Smooth muscle cell (in vitro differentiated cells): ENCODE measurements at regions not wholly inside any gene's neighbourhood (a gene's known extent, or its start where the extent isn't known, plus 50 kb on each side); places are given as distances from the start of the nearest gene placed in this dataset.

ENCODE experiments used
- DNase-seq: peaks from one replicate; lab custom pipeline; 2025; ENCODE audit not compliant: unreplicated experiment; lab: John Stamatoyannopoulos, UW
- H2AFZ ChIP-seq: fragments of 200-600 bp; sonication (generic); 2 replicates; pipeline ENCODE4 v1.6.0; 2016; ENCODE audit warnings: antibody characterized with exemption, low read depth, mild to moderate bottlenecking
- H3F3A ChIP-seq: fragments of 200-600 bp; sonication (generic); 2 replicates; pipeline ENCODE4 v1.6.0; 2017; ENCODE audit warnings: antibody characterized with exemption, low read depth
- H3K27ac ChIP-seq: fragments of 200-600 bp; sonication (generic); 2 replicates; pipeline ENCODE4 v1.5.1; 2016; ENCODE audit warnings: low read depth, mild to moderate bottlenecking
- H3K27me3 ChIP-seq: fragments of 200-600 bp; sonication (generic); 2 replicates; pipeline ENCODE4 v1.6.1; 2016; ENCODE audit warnings: low read depth, mild to moderate bottlenecking
- H3K36me3 ChIP-seq: fragments of 200-600 bp; sonication (generic); 2 replicates; pipeline ENCODE4 v1.5.1; 2016; ENCODE audit warnings: low read depth
- H3K4me1 ChIP-seq: fragments of 200-600 bp; sonication (generic); 2 replicates; pipeline ENCODE4 v1.5.1; 2016; ENCODE audit warnings: low read depth
- H3K4me2 ChIP-seq: fragments of 200-600 bp; sonication (generic); 2 replicates; pipeline ENCODE4 v1.6.0; 2016; ENCODE audit warnings: mild to moderate bottlenecking
- H3K4me3 ChIP-seq: fragments of 200-600 bp; sonication (generic); 2 replicates; pipeline ENCODE4 v1.5.1; 2016; ENCODE audit warnings: mild to moderate bottlenecking
- H3K79me2 ChIP-seq: fragments of 200-600 bp; sonication (generic); 2 replicates; pipeline ENCODE4 v1.6.0; 2016; ENCODE audit warnings: low read depth, mild to moderate bottlenecking
- H3K9ac ChIP-seq: fragments of 200-600 bp; sonication (generic); 2 replicates; pipeline ENCODE4 v1.6.0; 2016; ENCODE audit warnings: low read depth
- H3K9me3 ChIP-seq: fragments of 200-600 bp; sonication (generic); replicated peaks from 2 replicates; pipeline ENCODE4 v1.5.1; 2016; ENCODE audit warnings: low read depth
- H4K20me1 ChIP-seq: fragments of 200-600 bp; sonication (generic); 2 replicates; pipeline ENCODE4 v1.6.0; 2016; ENCODE audit warnings: low read depth
- CTCF ChIP-seq: fragments of 200-600 bp; sonication (generic); IDR thresholded peaks from 2 replicates; pipeline ENCODE4 v1.5.1; 2017; ENCODE audit warnings: borderline replicate concordance, mild to moderate bottlenecking, antibody characterized with exemption; ENCODE audit not compliant: insufficient read depth, poor library complexity, severe bottlenecking
- WGBS: methylation state at CpG from one replicate; pipeline ENCODE4 v1.1.7; 2016; ENCODE audit warnings: low lambda C conversion rate; 5-methylcytosine and 5-hydroxymethylcytosine counted together

DNA sequence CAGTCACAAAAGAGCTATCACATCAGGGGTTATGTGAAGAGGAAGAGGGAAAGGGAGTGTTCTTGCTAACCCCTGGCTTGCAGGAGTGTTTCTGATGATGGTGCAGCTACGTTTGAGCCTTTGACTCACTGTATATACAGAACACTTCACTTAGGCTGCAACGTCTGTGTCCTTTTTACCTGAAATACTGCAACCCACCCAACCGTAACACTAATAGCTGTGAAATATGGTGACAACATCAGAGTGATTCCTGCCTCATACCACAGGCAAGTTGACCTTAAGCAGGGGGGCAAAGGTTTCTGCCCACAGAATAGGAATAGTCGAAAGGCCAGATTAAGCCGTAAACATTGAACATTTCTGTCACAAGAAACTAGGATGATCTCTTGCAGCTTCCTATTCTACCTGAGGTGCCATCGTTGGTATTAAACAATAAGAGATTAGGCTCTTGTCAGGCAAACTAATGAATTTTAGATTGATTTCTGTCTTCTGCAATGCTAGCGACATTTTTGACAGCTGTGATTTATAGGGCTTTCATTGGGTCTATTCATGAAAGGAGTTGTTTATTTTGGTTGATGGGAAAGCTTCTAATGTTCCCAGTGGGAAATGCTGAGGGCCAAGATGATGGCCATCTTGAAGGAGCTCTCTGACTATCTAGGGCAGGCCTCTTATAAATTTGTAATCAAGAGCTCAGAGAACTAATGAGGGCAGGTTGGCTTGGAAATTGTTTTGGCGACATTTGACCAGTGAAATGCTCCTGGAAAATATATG lies 316.8 kb downstream of the PIK3C3 start:
- no peaks in the 10 kb centered on the region for H3K4me1 ChIP-seq
- no peaks in the 10 kb centered on the region for H3K9me3 ChIP-seq
- H3K9ac ChIP-seq = no peak overlapping the region
- no peaks in the 10 kb centered on the region for H3K79me2 ChIP-seq
- no peak for TF ChIP-seq CTCF
- no peak overlapping the region for H2AFZ ChIP-seq
- no peak overlapping the region for H3K4me3 ChIP-seq
- no peaks in the 10 kb centered on the region for H4K20me1 ChIP-seq
- WGBS = 86% methylated on average over 8 of the region's 8 CpGs
- H3K27ac ChIP-seq = no peak overlapping the region
- no peak for DNase-seq
- H3K4me2 ChIP-seq = no peak overlapping the region
- H3F3A ChIP-seq = no peaks in the 10 kb centered on the region
- H3K27me3 ChIP-seq = no peaks in the 10 kb centered on the region
- H3K36me3 ChIP-seq = no peaks in the 10 kb centered on the region

DNA sequence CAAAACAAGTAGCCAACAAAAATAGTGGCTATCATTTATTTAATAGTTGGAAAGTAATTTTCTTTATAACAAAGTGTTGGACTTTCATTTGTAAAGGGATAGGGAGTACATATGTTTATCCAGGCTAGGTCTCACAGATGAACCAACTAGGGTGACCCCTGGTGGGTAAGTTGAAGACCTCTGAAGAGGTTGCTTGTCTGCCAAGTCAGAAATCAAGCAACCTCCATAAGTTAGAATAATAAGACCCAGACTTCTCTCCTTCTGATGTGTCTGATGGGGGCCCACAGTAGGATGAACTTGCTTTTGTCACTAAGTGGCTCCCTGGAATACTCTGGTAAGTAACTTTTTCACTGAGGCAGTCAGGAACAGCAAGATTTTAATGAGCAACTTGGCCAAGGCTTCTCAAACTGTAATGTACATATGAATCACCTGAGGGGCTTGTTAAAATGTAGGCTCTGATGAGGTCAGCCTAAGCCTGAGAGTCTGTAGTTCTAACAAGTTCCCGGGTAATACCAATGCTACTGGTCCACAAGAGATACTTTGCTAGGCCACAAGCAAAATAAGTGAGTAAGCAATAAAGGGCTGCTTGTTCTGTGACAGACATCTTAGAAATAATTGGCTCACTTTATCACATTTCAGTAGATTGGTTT lies 319.6 kb downstream of the PIK3C3 start:
- H2AFZ ChIP-seq = no peak overlapping the region
- no peak overlapping the region for H3K4me3 ChIP-seq
- H3K27ac ChIP-seq = no peak overlapping the region
- peaks cover 5% of the 10 kb centered on the region for H3K4me1 ChIP-seq
- H3K9ac ChIP-seq = no peak overlapping the region
- no peak for DNase-seq
- WGBS = 0% methylated on average over 1 of the region's 1 CpG
- H3K79me2 ChIP-seq = no peaks in the 10 kb centered on the region
- no peaks in the 10 kb centered on the region for H3K27me3 ChIP-seq
- no peaks in the 10 kb centered on the region for H3K9me3 ChIP-seq
- H4K20me1 ChIP-seq = no peaks in the 10 kb centered on the region
- TF ChIP-seq CTCF = peak; percentile 41
- no peaks in the 10 kb centered on the region for H3K36me3 ChIP-seq
- no peak overlapping the region for H3K4me2 ChIP-seq
- H3F3A ChIP-seq = no peaks in the 10 kb centered on the region

- no peak for TF ChIP-seq CTCF
- Histone ChIP-seq H3K36me3 (no peaks in the 10 kb centered on the region), H3K4me1 (peaks cover 10% of the 10 kb centered on the region), H3K4me2 (no peak overlapping the region), H3K4me3 (no peak overlapping the region), H4K20me1 (no peaks in the 10 kb centered on the region), H3K27me3 (no peaks in the 10 kb centered on the region), H3K79me2 (no peaks in the 10 kb centered on the region), H3K9me3 (no peaks in the 10 kb centered on the region), H3F3A (no peaks in the 10 kb centered on the region), H3K27ac (no peak overlapping the region), H2AFZ (no peak overlapping the region), H3K9ac (no peak overlapping the region)
- DNase-seq = no peak
- WGBS = 88% methylated on average over 2 of the region's 2 CpGs
These were observed 320.1 kb downstream of the PIK3C3 start for GRCh38 chr18:42275138-42275535.
